ENCODE measurements at regions not wholly inside any gene's neighbourhood (a gene's known extent, or its start where the extent isn't known, plus 50 kb on each side); places are given as distances from the start of the nearest gene placed in this dataset.

GRCh38 chr10:117743509-117743908 is 201.0 kb downstream of the EMX2 start:
- no peak for TF ChIP-seq ESRRA (IDR thresholded peaks at IDR 0.05; ENCODE audit: low read length)
- TF ChIP-seq DPF2 (IDR thresholded peaks at IDR 0.05), result no peak
- TF ChIP-seq NBN (IDR thresholded peaks at IDR 0.05), result no peak
- TF ChIP-seq MEF2B (IDR thresholded peaks at IDR 0.05; ENCODE audit: partially characterized antibody, poor library complexity, severe bottlenecking), result no peak
- no peak for TF ChIP-seq ZZZ3 (IDR thresholded peaks at IDR 0.05; ENCODE audit: control insufficient read depth, insufficient read length, low read depth)
- no peak for TF ChIP-seq E4F1 (IDR thresholded peaks at IDR 0.05; ENCODE audit: borderline replicate concordance, partially characterized antibody)
- no peak for TF ChIP-seq TCF7 (IDR thresholded peaks at IDR 0.05; ENCODE audit: borderline replicate concordance)
- no peak for TF ChIP-seq GATAD2B (conservative IDR thresholded peaks at IDR 0.05; ENCODE audit: low read depth)
- no peak for TF ChIP-seq CBFB (IDR thresholded peaks at IDR 0.05; ENCODE audit: low read depth)
- no peak for TF ChIP-seq MLLT1 (IDR thresholded peaks at IDR 0.05)
- no peak for TF ChIP-seq JUND (IDR thresholded peaks at IDR 0.05; ENCODE audit: low read depth, low read length)
- no peak for TF ChIP-seq BCLAF1 (IDR thresholded peaks at IDR 0.05)
- no peak for TF ChIP-seq RELA (IDR thresholded peaks at IDR 0.05; ENCODE audit: borderline replicate concordance, partially characterized antibody)
- TF ChIP-seq SREBF2 (IDR thresholded peaks at IDR 0.05; ENCODE audit: low read length), result no peak
- H3K9me3 ChIP-seq (replicated peaks; ENCODE audit: control insufficient read depth, insufficient read depth, low read length), result no peaks in the 10 kb centered on the region
- H3K27ac ChIP-seq (ENCODE audit: control insufficient read depth, insufficient read depth), result no peak overlapping the region
- ChIA-PET SMC1A (ENCODE audit: uncharacterized antibody, unreplicated experiment) (no interaction called here), RAD21 (ENCODE audit: unreplicated experiment) (no interaction called here), POLR2A (interaction anchor here (0.6 kb wide), 1 partner anchor 137 kb away, joined by 9 read pairs; no protein-coding TSS in a partner anchor), CTCF (no interaction called here)
- H3K9ac ChIP-seq (ENCODE audit: control insufficient read depth, insufficient read depth, low read length), result no peak overlapping the region
- H2AFZ ChIP-seq (ENCODE audit: control insufficient read depth, low read depth, low read length), result no peak overlapping the region
- in situ Hi-C loops (cut with MboI), result no loop called here
- ATAC-seq, result no peak
- H3K4me1 ChIP-seq (ENCODE audit: control insufficient read depth, insufficient read depth, low read length), result no peaks in the 10 kb centered on the region
- H3K79me2 ChIP-seq (ENCODE audit: control insufficient read depth, insufficient read depth, low read length), result no peaks in the 10 kb centered on the region
- no peak overlapping the region for H3K4me2 ChIP-seq (ENCODE audit: control insufficient read depth, insufficient read depth)
- intact Hi-C loops (cut with micrococcal nuclease; ENCODE audit: unreplicated experiment), result no loop called here
- BruUV-seq (replicated peaks), result no TSS peak
- H3K4me3 ChIP-seq, result no peak overlapping the region
- FAIRE-seq, result no peak
- no peak for DNase-seq (ENCODE audit: low read depth, low spot score)
- 5% methylated on average over 7 of the region's 7 CpGs for WGBS (ENCODE audit: insufficient coverage, insufficient replicate concordance, low lambda C conversion rate, missing lambda C conversion rate)
- H4K20me1 ChIP-seq (ENCODE audit: control insufficient read depth, insufficient read depth), result no peaks in the 10 kb centered on the region
- no peaks in the 10 kb centered on the region for H3K36me3 ChIP-seq (ENCODE audit: control insufficient read depth in 2 of 2, insufficient read depth in 2 of 2, low read length in 1 of 2)
- H3K27me3 ChIP-seq (replicated peaks in 1 of 2; ENCODE audit: control insufficient read depth in 2 of 2, insufficient read depth in 2 of 2, low read length in 1 of 2), result peaks cover 0 to 2% of the 10 kb centered on the region in 2 experiments; a peak in 1 of 4 replicates

Data from GM12878 (cell line).